ENCODE measurements at regions not wholly inside any gene's neighbourhood (a gene's known extent, or its start where the extent isn't known, plus 50 kb on each side); places are given as distances from the start of the nearest gene placed in this dataset.
A peak's percentile ranks its signal among the peaks of the same experiment; 100 is the strongest.
"Not testable (repeated sequence)": the region's sequence is repeated elsewhere in the genome, so short reads cannot be mapped to it uniquely, and the experiment has no call there.

DNA sequence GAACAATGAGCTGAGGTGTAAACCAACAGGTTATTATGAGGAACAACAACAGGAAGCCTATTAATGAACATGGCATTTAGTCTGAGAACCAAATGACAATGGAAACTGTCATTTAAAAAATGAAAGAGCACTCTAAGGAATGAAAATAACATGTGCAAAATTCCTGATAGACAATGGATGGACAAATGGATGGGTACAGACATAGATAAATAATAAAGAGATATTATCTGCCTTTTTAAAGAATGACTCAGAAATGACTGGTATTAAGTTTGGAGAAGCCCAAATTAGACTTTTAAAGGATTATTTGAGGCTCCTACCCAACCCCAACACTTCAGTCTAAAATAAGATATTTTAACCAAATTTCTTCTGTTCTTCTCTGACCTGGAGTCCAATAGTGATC lies 650.5 kb upstream of the ZNF385D start:
- no peak for DNase-seq

DNA sequence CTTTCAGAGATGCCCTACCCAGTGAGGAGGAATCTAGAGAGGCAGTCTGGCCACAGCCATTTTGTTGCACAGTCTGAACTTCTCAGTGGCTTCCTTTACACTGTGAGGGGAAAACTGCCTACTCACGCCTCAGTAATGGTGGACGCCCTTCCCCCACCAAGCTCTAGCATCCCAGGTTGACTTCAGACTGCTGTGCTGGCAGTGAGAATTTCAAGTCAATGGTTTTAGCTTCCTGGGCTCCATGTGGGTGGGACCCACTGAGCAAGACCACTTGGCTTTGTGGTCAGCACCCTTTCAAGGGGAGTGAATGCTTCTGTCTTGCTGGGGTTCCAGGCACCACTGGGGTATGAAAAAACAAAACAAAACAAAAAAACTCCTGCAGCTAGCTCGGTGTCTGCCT lies 663.2 kb upstream of the ZNF385D start:
- DNase-seq: no peak

DNA sequence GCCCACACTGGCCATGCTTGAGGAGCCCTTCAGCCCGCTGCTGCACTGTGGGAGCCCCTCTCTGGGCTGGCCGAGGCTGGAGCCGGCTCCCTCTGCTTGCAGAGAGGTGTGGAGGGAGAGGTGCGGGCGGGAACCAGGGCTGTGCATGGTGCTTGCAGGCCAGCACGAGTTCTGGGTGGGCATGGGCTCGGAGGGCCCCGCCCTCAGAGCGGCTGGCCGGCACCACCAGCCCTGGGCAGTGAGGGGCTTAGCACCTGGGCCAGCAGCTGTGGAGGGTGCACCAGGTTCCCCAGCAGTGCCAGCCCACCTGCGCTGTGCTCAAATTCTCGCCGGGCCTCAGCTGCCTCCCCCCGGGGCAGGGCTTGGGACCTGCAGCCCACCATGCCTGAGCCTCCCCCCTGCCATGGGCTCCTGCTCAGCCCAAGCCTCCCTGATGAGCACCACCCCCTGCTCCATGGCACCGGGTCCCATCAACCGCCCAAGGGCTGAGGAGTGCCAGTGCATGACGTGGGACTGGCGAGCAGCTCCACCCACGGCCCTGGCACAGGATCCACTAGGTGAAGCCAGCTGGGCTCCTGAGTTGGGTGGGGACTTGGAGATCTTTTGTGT lies 665.9 kb upstream of the ZNF385D start:
- not testable (repeated sequence) for DNase-seq

DNA sequence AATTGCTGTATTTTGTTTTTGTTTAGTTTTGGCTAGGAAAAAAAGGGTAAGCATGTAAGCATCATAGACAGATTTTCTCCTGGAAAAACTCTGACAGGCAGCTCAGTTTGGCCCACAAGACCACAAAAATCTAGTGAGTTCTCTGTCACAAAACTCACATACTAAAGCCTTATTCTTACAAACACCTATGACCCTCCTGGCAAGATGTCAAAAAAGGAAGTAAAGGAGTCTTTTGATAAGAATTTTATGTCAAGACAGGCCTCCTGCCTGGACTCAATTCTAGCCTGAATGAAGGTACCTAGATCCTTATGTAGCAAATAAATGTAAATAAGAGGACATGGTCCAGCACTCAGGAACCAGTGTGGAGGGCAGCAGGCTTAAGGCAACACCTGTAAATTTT lies 668.3 kb upstream of the ZNF385D start:
- no peak for DNase-seq

DNA sequence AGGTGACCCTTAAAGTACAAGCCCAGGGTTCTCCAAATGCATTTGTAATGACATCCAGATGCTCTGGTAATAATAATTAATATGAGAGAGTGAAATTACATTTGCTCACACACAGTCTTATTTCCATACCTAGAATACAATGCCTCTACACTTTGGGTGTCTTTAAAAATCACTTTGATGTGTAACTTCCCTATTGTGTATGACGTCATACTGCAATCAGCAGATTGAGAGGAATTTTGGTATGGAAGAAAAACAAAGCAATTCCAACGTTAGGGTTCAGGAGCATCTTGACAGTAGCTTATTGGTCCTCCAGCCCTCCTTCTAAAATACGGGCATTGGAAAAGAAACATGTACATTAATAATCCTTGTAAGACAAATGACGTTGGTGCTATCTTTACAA lies 670.6 kb upstream of the ZNF385D start:
- DNase-seq: no peak

DNA sequence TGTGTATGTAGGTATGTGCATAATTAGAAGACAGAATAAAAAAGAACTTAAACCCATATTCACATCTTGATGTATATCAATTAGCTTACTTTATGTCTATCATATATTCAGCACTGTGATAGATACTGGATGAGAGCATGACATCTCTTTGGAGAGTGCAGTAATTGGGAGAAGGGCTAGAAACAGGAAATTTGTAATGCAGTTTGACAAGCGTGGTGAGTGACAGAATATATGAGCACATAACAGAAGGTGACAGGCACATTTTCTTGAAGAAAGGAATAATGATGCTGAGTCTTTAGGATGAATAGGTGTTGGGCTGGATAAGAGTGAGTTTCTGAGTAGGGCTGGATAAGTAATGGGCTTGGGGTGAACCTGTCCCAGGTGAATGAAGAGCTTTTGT lies 680.3 kb upstream of the ZNF385D start:
- no peak for DNase-seq

DNA sequence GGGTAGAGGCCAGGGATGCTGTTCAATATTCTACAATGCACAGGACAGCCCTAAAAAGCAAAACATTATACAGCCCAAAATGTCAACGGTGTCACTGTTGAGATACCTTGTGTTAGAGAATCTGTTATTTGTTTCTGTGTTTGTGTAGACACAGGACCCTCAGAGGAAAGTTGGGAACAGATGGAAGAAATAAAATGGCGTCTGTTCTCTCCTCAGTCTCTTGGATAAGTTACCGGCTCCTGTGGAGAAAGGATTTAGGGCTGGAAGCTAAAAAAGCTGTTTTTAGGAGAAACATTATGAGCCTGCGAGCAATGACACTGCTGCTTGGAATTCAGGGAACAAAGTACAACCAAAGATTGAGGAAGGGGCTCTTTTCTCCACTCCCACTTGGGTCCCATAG lies 688.6 kb upstream of the ZNF385D start:
- no peak for DNase-seq

DNA sequence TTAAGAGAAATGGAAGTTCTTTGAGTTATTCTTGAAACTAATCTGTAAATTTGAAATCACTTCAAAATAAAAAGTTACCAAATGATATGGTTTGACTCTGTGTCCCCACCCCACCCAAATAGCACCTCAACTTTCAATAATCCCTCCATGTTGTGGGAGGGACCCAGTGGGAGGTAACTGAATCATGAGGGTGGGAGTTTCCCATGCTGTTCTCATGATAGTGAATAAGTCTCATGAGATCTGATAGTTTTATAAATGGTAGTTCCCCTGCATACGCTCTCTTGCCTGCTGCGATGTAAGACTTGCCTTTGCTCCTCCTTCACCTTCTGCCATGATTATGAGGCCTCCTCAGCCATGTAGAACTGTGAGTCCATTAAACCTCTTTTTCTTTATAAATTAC lies 690.7 kb upstream of the ZNF385D start:
- no peak for DNase-seq

DNA sequence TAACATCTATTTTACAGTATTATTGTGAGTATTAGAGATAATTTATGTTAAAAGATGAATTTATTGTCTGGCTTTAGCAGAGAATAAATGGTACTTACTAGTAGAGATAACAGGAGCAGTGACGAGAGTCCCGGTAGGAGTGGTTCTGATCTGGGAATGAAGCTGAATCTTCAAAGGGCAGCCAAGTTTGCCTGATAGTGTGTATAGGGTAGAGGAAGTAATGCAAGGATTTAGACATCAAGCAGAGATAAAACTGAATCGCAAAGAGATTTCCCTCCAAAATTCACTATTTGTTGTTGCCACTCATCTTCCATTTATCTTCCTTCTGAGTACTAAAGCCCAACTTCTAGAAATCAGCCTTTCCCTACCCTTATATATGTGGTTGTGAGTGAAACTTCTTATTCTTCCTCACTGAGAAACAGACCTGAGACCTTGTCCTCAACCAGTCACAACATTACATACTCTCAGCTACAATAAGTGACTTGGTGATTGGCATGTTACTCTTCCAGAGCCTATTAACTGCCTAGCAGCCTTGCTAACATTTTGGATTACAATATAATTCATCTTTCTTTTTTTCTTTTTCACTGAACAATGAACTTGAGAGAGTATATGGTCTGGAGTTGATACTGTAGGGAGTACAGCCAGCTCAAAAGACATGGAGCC lies 692.7 kb upstream of the ZNF385D start:
- no peak for DNase-seq

DNA sequence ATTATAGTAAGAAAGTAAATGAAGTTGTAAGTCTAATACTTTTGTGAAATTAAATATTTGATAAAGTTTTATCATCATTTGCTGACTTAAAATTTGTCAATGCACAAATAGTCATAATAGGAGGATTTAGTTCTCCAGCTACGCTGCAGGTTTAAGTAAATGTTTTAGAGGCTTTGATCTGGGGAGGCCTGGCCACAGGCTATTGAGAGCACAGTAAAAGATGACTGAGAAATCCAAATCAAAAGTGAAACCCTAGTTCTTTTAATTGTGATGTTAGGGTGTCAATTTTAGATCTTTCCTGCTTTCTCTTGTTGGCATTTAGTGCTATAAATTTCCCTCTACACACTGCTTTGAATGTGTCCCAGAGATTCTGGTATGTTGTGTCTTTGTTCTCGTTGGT lies 694.3 kb upstream of the ZNF385D start:
- DNase-seq: not testable (repeated sequence)

DNA sequence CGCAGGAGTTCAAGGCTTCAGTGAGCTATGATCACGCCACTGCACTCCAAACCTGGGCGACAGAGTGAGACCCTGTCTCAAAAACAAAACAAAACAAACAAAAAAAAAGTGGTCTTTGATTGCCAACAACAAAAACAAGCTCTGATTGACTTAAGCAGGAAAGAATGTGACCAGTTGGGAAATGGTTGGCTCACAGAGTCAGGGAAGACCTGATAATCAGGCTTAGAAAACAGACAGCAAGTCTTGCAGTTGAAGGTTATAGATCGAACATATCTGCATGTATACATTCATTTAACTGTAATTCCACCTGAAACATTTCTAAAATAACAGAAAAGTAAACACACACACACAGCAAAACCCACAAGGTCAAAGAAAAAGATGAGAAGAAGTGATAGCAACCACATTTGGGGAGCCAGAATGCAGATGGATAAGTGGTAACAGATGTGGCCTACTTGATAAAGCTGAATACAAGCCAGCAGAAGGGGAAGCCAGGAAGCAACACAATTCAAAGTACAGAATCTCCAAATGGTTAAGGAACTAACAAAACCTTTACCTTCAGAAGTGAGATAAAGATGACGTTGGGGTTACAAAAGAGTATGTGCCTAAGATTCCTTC lies 699.9 kb upstream of the ZNF385D start:
- DNase-seq: peak; percentile 1

DNA sequence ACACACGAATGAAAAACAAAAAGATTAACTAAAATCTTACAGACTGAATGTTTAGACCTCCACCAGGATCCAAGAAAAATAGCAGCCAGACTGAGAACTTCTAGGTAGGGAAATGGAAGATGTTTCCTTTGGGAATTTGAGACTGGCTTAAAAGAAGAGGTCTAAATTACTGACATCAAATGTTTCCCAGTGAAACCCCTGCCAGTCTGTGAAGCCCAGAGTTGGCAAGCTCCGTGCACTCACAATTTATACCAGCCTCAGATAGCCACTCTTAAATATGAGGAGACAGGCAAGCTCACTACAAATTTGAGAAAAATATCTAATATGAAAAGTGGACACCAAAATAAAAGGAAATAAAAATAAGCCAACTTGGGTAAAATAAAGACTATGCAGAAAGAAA lies 700.5 kb upstream of the ZNF385D start:
- DNase-seq: no peak

DNA sequence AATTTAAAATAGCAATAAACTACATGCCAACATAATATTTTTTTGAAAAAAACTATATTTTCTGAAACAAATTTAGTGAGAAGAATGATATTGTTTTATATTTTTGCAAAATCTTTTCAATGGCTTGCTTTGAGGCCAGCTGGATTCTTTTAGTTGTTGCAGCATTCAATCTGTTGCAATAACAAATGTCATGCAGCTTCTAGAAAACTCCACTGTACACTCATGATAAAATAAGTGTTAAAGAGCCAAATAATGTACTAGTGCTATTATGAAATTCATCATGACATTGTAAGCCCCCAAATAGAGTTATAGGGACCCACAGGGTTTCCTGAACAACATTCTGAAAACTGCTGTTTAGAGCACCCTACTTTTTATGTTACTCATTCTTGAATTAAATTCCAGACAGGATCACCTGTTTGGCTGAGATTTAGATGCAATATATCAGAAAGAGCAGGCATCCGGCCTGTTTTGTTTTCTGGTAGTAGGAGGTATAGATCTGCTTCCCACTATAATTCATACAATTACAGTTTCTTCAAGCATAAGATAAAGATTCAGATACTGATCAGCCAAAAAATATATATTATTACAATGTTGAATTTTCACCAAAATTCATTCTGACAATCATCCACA lies 703.0 kb upstream of the ZNF385D start:
- DNase-seq: no peak

DNA sequence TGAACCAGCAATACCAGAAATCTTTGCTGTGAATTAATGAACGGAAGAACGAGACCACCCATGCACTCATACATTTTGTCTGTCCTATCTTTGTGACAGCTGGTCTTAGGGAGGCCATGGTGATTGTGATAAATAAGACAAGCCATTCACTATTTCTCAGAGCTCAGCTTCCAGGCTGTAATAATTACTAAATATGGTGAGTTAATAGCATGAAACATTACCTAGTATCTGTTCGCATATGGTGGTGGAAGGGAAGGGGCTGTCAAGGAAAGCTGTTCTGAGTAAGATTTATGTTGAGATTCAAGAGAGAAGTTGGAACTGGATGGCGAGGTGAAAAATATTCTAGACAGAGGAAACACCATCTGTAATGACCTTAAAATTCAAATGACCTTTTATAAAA lies 719.0 kb upstream of the ZNF385D start:
- DNase-seq: no peak

DNA sequence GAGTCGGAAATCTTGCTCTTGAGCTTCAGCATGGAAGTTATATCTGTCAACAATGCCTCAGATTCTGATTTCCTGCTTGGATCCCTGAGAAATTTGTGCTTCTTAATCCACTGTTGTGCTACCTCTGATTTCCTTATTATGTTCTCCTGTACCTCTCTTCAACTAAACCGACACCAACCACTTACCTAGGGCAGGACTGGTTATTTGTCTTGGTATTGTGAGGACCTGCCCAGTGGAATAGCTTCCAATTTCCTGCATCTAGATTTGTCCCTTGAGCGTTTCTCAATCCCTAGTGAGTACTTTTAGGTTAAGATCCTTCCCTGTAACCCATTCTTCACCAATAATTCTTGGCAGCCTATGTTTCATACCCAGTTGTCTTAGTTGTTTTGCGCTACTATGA lies 720.5 kb upstream of the ZNF385D start:
- no peak for DNase-seq

DNA sequence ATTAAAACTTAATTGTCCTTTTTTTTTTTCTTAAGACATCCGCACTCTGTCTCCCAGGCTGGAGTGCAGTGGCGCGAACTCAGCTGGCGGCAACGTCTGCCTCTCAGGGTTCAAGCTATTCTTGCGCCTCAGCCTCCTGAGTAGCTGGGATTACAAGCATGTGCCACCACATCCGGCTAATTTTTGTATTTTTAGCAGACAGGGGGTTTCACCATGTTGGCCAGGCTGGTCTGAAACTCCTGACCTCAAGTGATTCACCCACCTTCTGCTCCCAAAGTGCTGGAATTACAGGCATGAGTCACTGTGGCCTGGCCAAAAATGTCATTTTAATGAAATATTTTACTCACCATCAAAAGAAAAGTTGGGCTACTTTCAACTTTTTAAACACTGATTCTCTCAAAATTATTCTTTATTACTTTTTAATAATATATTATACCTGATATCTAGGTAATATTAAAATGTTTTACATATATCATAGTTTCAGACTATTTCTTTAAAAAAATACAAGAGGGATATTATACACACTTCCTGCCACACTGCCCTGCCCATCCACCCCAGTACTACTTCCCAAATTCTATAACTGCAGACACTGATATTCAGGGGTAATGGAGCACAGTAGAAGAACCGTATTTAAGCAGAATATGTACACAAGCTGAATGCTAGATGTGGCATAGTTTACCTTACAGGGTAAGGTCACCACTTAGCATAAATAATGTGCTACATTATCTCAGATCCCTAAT lies 723.9 kb upstream of the ZNF385D start:
- no peak for DNase-seq

DNA sequence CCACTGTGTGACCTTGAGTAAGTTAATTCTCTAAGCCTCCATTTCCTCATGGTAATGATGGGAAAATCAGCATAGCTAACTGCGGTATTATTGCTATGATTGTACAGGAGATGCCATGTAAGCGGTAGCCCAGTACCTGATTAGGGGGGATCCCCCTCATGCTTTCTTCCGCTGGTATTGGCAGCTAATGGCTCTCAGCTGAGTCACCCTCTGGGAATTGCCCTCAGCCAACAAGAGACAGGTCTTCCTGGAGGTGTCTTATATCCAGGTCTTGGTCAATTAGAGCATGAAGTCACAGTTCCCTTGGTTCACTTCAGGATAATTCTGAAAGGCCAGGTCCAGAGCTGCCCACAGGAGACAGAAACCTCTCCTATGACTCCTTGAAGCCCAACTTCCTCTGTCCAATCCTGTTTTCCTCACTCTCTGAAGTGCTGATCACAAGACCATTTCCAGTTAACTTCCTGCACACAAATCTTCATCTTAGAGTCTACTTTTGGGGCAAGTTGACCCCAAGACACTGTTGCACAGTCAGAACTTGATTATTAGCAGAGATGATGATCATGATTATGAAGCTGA lies 724.7 kb upstream of the ZNF385D start:
- DNase-seq: no peak

DNA sequence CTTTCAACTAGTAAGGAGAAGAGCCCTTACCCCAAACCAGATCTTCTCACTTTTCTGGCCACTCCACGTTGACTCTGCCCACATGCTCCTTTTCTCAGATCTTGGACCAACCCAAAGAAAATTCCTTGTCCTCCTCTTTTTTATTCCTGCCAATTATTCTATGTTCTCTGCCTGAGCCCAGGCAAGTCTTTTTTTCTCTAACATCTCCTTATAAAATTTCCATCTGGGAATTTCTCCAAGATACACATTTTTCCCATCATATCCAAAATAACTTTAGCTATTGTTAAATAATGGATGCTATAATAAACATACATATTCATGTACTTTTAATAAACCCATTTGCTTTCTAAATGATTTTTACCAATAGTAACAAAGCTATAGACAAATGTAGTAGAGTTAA lies 726.0 kb upstream of the ZNF385D start:
- no peak for DNase-seq

DNA sequence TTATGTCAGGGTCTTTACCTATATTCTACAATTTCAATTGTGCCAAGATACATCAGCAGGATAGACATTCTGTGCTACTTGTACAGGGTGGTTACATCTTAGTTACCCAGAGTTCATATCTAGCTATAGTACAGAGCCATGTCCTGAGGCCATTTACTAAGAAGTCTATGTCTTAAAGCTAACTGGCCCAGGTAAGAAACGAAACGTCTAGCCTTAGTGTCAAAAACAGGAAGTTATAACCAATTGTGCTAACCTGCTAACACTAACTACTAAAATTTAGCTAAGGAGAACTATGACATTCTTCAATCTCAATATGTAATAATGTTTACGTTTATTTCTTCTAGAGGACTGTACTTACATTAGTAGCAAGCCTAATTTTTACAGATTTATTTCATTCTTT lies 717.2 kb upstream of the UBE2E2 start:
- DNase-seq: no peak

DNA sequence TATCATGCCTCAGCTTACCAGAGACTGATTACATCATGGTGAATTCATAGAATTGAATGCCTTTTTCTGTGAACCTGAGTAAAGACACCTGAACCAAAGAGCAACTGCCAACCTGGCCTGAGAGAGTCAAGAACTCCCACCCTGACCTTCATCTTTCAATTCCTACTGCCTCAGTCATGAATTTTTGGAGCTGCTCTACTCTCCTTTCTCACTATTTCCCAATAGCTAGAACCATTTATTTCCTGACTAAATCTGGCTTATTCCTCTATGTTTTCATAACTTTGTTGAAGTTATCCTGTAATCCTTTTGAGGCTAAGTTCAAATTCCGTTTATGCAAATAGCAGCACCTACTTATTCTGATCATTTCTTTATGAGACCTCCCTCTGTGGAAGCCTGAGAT lies 712.4 kb upstream of the UBE2E2 start:
- DNase-seq: no peak

DNA sequence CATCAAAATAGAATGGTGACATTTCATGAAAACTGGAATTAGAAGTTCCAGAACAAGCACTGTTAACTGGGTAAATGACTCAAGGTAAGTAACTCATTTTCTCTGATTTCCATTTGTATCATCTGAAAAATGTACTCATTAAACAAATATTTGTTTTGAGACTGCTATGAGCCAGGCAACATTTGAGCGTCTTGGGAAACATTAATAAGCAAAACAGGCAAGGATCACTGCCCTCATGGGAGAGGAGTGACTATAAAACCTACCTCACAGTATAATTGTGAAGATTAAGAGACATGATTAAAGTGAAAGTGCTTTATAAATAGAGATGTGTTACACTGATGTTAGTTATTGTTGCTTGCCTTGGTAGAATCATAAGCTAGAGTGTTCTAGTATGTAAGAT lies 711.8 kb upstream of the UBE2E2 start:
- no peak for DNase-seq

DNA sequence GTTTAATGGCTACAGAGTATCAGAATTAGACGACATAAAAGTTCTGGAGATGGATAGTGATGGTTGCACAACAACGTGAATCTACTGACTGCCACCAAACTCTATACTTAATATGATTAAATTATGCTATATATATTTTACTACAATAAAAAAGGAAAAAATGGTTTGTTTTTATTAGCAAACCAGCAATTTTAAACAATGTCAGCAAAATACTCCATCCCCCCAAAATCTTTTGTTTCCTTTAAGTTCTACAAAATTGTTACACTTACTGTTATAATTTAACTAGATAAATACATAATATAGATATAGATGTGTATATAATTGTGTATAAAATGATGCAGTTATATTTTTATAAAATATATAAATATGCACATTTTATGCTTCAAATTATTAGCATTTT lies 710.8 kb upstream of the UBE2E2 start:
- DNase-seq: no peak

DNA sequence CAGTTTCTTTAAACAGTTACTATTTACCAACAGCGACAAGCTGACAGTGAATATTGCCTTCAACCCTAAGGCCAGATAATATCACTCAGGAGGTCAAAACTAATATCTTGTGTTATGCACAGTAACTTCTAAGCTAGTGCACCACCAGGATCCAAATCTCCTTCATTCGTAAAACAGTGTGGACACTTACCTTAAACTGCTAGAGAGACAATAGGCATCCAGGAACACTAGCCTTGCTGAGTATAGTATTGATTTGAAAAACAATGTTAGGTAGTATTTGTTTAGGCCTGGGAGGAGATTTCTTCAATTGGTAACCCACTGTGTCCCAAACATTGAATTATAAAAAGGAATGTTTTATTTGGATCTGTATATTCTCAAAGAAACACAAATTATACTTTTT lies 707.9 kb upstream of the UBE2E2 start:
- no peak for DNase-seq
